ENCODE measurements at regions not wholly inside any gene's neighbourhood (a gene's known extent, or its start where the extent isn't known, plus 50 kb on each side); places are given as distances from the start of the nearest gene placed in this dataset.

DNA sequence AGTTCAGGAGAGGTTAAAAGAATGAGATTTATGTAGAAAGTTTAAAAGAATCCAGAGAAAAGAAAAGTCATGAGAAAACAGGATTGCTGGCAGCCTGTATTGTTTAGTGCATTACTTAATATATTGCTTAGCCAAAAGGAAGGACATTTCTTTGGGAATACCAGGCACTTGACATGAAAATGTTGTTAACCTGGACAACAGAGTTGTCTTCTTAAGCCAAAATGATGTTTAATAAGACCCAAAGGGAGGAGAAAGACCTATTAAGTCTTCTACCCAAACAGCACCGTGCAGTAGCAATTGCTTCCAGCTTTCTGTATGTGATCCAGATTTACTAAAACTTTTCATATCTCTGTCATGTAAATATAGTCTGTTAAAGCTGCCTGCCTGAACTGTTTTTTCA, 74.0 kb upstream of the PRLR start (continued):
- TF ChIP-seq POLR2AphosphoS5 (IDR thresholded peaks at IDR 0.05; ENCODE audit: low read depth, low read length) (no peak), KDM1A (IDR thresholded peaks at IDR 0.05; ENCODE audit: borderline replicate concordance, low read length) (no peak), YY1 (IDR thresholded peaks at IDR 0.05; ENCODE audit: low read depth, low read length) (no peak), ASH2L (IDR thresholded peaks at IDR 0.05; ENCODE audit: low read length) (no peak), RXRA (IDR thresholded peaks at IDR 0.05; ENCODE audit: insufficient read depth, low read depth, low read length) (no peak), NANOG (IDR thresholded peaks at IDR 0.05; ENCODE audit: insufficient read depth, low read depth, low read length, poor library complexity, severe bottlenecking) (no peak)

All from H1 (cell line).